ENCODE measurements at regions not wholly inside any gene's neighbourhood (a gene's known extent, or its start where the extent isn't known, plus 50 kb on each side); places are given as distances from the start of the nearest gene placed in this dataset.

GRCh38 chr3:117596503-117596902 is 886.9 kb downstream of the TUSC7 start:
- Histone ChIP-seq H3K36me3 (no peaks in the 10 kb centered on the region), H3K4me1 (no peaks in the 10 kb centered on the region), H3K4me3 (no peak overlapping the region), H3K27ac (replicated peaks) (no peak overlapping the region), H3K9me3 (replicated peaks) (no peaks in the 10 kb centered on the region), H3K27me3 (ENCODE audit: low read depth) (no peaks in the 10 kb centered on the region)
- TF ChIP-seq CTCF (IDR thresholded peaks at IDR 0.05; ENCODE audit: borderline replicate concordance) = no peak
- DNase-seq = no peak
- intact Hi-C loops (cut with micrococcal nuclease) = no loop called here

GRCh38 chr3:117597865-117598264 is 888.3 kb downstream of the TUSC7 start:
- Histone ChIP-seq H3K9me3 (replicated peaks) (no peaks in the 10 kb centered on the region), H3K36me3 (no peaks in the 10 kb centered on the region), H3K27me3 (ENCODE audit: low read depth) (no peaks in the 10 kb centered on the region), H3K4me3 (no peak overlapping the region), H3K4me1 (no peaks in the 10 kb centered on the region), H3K27ac (replicated peaks) (no peak overlapping the region)
- DNase-seq = no peak
- TF ChIP-seq CTCF (IDR thresholded peaks at IDR 0.05; ENCODE audit: borderline replicate concordance) = no peak
- intact Hi-C loops (cut with micrococcal nuclease) = no loop called here

- intact Hi-C loops (cut with micrococcal nuclease) = no loop called here
- no peak overlapping the region for H3K4me3 ChIP-seq
- no peak for TF ChIP-seq CTCF (IDR thresholded peaks at IDR 0.05; ENCODE audit: borderline replicate concordance)
- H3K9me3 ChIP-seq (replicated peaks) = no peaks in the 10 kb centered on the region
- no peak for DNase-seq
- no peak overlapping the region for H3K27ac ChIP-seq (replicated peaks)
- H3K27me3 ChIP-seq (ENCODE audit: low read depth) = no peaks in the 10 kb centered on the region
- H3K4me1 ChIP-seq = no peaks in the 10 kb centered on the region
- no peaks in the 10 kb centered on the region for H3K36me3 ChIP-seq
Measured at GRCh38 chr3:117600112-117600511, 890.5 kb downstream of the TUSC7 start.

GRCh38 chr3:117600666-117601065 is 891.1 kb downstream of the TUSC7 start:
- Histone ChIP-seq H3K4me3 (no peak overlapping the region), H3K27me3 (ENCODE audit: low read depth) (no peaks in the 10 kb centered on the region), H3K9me3 (replicated peaks) (no peaks in the 10 kb centered on the region), H3K27ac (replicated peaks) (no peak overlapping the region), H3K4me1 (no peaks in the 10 kb centered on the region), H3K36me3 (no peaks in the 10 kb centered on the region)
- intact Hi-C loops (cut with micrococcal nuclease) = no loop called here
- TF ChIP-seq CTCF (IDR thresholded peaks at IDR 0.05; ENCODE audit: borderline replicate concordance) = no peak
- DNase-seq = no peak

GRCh38 chr3:117602058-117602644 is 892.6 kb downstream of the TUSC7 start:
- intact Hi-C loops (cut with micrococcal nuclease) = no loop called here
- Histone ChIP-seq H3K4me1 (no peaks in the 10 kb centered on the region), H3K27me3 (ENCODE audit: low read depth) (no peaks in the 10 kb centered on the region), H3K36me3 (no peaks in the 10 kb centered on the region), H3K27ac (replicated peaks) (no peak overlapping the region), H3K9me3 (replicated peaks) (no peaks in the 10 kb centered on the region), H3K4me3 (no peak overlapping the region)
- DNase-seq = no peak
- no peak for TF ChIP-seq CTCF (IDR thresholded peaks at IDR 0.05; ENCODE audit: borderline replicate concordance)
